ENCODE measurements at regions not wholly inside any gene's neighbourhood (a gene's known extent, or its start where the extent isn't known, plus 50 kb on each side); places are given as distances from the start of the nearest gene placed in this dataset.

GRCh38 chr11:70608568-70609470, 210.5 kb downstream of the CTTN start:
- no peak for DNase-seq (ENCODE audit: low spot score)

GRCh38 chr11:70610566-70611565, 212.5 kb downstream of the CTTN start:
- no peak for DNase-seq (ENCODE audit: low spot score)

DNA sequence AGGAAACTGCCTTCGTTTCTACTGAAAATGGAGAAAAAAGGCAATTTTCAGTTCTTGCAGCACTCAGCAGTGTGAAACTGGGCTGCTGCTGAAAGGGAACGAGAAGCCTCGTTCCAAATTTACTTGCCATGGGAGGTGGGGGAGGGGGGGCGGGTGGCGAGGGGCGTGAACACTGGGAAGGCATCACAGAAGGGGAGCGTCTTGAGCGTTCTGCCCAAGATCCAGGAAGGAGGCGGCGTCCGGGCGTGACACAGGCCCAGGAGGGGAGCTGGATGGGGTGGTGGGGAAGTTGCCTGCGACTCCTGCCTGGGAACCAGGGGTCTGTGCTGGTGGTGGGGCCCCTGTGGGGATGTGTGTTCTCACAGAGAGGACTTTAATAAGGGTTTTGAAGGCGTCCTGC, 213.5 kb downstream of the CTTN start:
- DNase-seq (ENCODE audit: low spot score) = no peak

- DNase-seq (ENCODE audit: low spot score) = no peak
Measured at GRCh38 chr11:70612459-70613141, 214.3 kb downstream of the CTTN start.

DNA sequence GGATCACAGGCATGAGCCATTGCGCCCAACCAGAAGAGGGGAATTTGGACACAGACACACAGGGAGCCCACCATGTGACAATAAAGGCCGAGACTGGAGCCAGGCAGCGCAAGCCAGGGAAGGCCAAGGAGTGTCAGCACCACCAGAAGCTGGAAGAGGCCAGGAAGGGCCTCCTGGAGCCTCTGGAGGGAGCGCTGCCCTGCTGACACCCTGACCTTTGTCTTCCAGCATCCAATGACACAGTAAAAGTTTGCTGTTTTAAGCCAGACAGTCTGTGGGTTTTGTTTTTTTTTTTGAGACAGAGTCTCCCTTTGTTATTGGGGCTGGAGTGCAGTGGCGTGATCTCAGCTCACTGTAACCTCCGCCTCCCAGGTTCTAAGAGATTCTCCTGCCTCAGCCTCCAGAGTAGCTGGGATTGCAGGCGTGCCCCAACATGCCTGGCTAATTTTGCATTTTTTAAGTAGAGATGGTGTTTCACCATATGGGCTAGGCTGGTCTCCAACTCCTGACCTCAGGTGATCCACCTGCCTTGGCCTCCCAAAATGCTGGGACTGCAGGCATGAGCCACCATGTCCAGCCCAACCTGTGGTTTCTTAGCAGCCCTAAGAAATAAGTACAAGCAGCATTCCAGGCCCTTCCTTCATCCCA, 215.8 kb downstream of the CTTN start:
- no peak for DNase-seq (ENCODE audit: low spot score)

DNA sequence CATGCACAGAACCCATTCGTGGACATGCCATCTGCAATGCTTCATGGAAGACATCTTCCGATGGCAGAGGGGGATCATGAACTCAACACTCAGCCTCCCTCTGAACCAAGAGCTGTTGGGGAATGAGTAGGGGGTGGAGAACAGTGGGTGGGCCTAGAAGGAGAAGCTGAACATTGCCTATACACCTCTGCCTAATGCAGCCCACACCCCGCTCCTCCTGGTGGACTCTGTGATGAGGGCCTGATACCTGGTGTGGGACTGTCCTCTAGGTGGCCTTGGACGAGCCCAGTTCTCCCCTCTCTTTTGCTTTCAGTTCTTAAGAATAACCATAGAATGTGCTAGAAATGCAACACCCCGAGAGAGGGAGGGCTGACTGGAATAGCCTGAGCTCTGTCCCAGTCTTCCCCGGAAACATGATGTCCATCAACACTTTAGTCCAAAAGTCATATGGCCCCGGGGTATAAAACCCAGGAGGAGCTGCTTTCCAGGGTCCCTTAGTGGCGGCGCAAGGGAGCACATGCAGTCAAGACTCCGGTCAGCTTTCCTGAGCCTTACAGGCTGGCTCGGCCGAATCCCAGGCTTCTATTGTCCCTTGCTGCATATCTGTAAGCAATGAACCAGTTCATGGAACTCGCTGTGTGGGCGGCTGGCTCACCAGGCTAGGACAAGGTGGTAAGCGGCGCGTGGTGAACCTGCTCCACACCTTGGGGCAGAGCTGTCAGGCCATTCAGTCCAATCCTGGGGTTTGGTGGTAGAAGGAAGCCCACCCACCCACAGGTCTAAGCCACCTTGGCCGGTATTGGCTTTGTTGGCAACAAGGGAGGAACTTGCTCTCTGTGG, 216.9 kb downstream of the CTTN start:
- DNase-seq (ENCODE audit: low spot score) = no peak

DNA sequence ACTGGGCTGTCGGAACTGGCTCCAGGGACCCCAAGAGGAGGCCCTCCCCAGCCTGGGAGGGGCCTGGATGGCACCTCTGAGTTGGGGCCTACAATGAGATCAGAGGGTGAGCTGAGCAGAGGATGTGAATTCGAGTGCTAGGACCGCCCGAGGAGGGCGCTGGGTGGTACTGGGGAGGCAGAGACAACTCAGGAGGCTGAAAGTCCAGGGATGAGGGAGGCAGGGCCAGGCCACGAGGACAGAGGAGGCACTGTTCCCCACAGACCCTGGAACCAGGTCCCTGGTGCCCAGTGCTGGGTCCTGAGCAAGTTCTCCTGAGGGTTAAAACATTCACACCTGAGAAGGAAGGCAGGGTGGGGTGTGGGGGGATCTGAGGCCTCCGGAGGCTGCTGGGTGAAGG, 218.0 kb downstream of the CTTN start:
- DNase-seq (ENCODE audit: low spot score) = no peak

- no peak for DNase-seq (ENCODE audit: low spot score)
Measured at GRCh38 chr11:70616938-70617654, 218.8 kb downstream of the CTTN start.

DNA sequence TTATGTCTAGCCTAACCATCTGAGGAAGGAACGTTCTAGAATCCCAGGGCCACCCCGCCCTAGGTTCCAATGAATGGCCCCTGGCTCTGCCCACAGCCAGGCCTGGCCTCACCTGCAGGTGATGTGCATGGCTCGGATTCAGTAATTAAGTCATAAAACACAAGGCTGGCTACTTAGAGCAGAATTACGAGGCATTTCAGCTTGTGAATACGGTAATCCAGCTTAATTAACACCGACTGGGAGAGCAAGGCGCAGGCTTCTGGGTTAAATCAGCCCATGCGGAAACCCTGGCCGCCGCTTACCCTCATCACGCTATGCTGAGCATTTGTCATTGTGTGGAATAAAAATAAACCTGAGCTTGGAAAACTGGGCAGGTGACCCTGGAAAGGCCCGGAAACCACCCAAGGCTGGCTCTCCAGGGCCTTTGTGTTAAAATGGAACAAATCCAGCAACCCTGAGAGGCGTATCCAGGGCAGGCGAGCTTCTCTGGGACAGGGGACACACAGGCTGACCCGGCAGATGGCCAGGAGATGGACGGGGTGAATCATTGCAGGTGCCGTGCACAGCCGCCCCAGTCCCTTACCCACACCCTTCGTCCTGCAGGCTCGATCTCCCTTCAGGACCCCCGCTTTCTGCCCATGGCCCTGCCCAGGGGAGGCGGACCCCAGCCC, 220.2 kb downstream of the CTTN start:
- DNase-seq (ENCODE audit: low spot score) = no peak

GRCh38 chr11:70619591-70619990, 221.3 kb downstream of the CTTN start:
- no peak for DNase-seq (ENCODE audit: low spot score)

DNA sequence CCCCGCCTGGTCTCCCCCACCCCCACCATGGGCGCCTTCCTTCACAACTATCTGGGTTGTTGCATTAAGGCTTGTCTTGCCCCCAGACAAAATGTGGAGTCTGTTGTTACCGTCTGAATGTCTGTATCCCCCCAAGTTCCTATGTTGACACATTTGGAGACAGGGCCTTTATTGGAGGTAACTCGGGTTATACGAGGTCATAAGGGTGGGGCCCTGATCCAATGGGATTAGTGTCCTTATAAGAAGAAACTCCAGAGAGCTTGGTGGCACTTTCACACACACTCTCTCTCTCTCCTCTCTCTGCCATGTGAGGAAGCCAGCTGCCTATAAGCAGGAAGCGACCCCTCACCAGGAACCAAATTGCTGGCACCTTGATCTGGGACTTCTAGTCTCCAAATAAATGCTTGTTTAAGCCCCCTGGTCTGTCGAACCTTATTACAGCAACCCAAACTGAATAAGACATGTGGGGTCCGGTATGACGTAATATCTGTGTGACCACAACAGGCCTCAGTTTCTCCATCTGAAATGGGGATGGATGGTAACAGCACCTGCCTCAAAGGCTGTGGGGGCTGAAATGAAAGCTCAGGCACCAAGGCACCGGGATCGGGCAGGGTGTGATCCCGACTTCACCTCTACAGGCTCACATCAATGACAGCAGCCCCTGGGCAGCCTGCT, 222.3 kb downstream of the CTTN start:
- no peak for DNase-seq (ENCODE audit: low spot score)

GRCh38 chr11:70621241-70621640, 222.9 kb downstream of the CTTN start:
- no peak for DNase-seq (ENCODE audit: low spot score)

DNA sequence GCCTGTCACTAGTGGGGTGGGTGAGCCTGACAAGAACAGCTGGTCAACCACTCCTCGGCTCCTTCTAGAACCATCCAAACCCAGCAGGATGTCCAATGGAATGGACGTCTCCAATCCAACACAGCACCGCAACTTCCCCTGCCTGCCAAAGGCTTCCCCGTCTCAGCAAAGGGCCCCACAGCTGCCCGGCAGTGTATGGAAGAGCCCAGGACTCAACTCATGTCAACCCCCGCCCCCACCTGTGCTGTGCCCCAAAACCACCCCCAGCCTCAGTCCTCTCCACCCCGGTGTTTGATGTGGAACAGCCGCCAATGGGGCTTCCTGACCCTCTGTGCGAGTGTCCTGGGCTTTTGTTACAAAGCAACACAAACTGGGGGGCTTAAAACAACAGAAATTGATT, 223.8 kb downstream of the CTTN start:
- no peak for DNase-seq (ENCODE audit: low spot score)

- no peak for DNase-seq (ENCODE audit: low spot score)
Measured at GRCh38 chr11:70623906-70624597, 225.7 kb downstream of the CTTN start.

DNA sequence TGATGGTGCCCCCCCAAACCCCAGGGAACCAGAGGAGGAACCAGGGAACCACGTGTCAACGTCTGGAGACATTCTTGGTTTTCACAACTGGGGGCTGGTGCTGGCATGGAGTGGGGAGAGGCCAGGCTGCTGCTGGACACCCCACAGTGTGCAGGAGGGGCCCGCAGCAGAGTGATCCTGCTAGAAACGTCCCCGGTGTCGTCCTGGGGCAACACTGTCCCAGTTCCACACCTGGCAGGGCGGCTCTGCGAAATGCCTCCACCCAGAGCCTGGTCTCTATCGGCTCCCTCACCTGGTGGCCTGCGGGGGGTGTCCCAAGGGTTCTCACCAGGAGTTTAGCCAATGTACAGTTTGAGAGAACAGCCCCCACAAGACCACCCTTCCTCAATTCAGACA, 226.3 kb downstream of the CTTN start:
- no peak for DNase-seq (ENCODE audit: low spot score)

GRCh38 chr11:70625051-70625450, 226.7 kb downstream of the CTTN start:
- DNase-seq (ENCODE audit: low spot score) = no peak

DNA sequence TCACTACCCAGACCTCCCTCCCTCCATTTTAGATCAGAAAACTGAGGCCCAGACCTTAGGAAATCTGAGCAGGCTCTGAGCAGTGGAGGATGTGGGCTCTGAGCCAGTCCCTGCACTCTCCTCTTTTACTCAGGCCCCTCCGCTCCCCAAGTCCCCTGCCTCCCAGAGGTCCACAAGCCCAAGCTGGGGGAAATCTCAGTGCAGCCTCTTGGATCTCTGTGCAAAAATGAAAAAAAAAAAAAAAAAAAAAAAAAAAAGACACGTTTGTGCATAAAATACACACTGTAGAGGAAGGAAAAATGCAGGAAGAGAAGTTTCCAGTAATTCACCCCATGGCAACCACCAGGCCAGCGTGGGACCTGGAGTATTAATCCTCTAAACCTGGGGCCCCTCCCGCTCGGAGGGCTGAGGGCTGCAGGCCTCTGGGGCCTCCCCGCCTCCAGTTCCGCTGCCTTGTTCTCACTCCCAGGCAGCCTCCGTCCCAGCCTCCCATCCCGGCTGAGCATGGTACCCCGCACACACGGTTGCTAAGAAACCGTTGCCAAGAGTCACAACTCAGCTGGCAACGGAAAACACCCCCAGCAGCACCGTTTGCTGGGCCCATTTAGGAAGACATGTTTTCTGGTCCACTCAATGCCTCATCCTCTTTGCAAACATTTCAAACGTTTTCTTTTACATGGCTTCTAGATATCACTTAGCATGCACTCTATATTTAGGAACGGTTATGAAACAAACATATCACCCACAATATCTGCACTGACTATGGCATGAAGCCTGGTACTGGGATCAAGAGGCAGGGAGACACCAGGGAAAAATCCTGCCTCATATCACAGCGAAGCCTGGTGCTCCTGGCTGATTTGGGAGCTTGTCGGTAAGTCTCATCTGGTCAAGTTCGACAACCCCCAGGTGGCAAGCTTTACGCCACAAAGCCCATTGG, 227.5 kb downstream of the CTTN start:
- DNase-seq (ENCODE audit: low spot score) = no peak
